Uterus (tissue), 2 donors: ENCODE measurements at regions not wholly inside any gene's neighbourhood (a gene's known extent, or its start where the extent isn't known, plus 50 kb on each side); places are given as distances from the start of the nearest gene placed in this dataset.

ENCODE experiments used
- CTCF ChIP-seq, 4 experiments: fragments of 200-600 bp in 2 of 4; fragments of 450-650 bp in 2 of 4; sonication (generic) in 2 of 4; IDR thresholded peaks; one replicate each; pipeline ENCODE4 v1.5.1; 2016 to 2019; ENCODE audit warnings: antibody characterized with exemption in 4 of 4, mild to moderate bottlenecking in 2 of 4, moderate library complexity in 1 of 4
- POLR2A ChIP-seq, 2 donors: fragments of 450-650 bp; IDR thresholded peaks; one replicate each; pipeline ENCODE4 v1.6.1; 2016; ENCODE audit warnings: antibody characterized with exemption in 2 of 2, mild to moderate bottlenecking in 1 of 2, moderate library complexity in 1 of 2

GRCh38 chr2:125491663-125492062, 1164.3 kb upstream of the GYPC start:
- TF ChIP-seq CTCF (IDR thresholded peaks at IDR 0.05) (no peak), POLR2A (IDR thresholded peaks at IDR 0.05) (no peak)
